ENCODE measurements at regions not wholly inside any gene's neighbourhood (a gene's known extent, or its start where the extent isn't known, plus 50 kb on each side); places are given as distances from the start of the nearest gene placed in this dataset.
A peak's percentile ranks its signal among the peaks of the same experiment; 100 is the strongest.

DNA sequence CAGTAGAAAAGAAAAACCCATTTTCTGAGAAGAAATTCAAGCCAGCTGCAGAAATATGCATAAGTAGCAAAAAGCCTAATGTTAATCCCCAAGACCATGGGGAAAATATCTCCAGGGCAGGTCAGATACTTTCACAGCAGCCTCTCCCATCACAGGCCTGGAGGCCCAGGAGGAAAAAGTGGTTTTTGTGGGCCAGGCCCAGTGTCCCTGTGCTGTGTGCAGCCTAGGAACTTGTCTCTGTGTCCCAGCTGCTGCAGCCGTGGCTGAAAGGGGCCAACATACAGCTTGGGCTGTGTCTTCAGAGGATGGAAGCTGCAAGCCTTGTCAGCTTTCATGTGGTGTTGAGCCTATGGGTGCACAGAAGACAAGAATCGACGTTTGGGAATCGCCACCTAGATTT, 581.0 kb downstream of the C4orf33 start:
- DNase-seq (ENCODE audit: low read depth, low spot score): no peak

DNA sequence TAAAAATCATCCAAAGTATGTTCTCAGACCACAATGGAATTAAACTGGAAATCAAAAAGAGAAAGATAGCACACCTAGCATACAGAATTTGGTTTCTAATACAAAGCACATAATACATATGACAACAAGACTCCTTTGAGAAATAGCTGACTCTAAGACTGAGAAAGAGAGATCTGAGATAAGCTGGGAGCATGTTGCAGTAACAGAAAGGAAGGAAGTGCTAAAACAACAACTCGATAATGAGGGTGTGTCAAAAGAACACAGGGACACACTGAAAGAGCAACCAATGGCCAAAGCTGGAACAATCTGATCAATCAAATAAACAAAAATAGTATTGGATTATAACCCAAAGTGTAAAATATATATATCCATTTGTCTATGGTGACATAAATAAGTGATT, 586.6 kb downstream of the C4orf33 start:
- no peak for DNase-seq (ENCODE audit: low read depth, low spot score)

DNA sequence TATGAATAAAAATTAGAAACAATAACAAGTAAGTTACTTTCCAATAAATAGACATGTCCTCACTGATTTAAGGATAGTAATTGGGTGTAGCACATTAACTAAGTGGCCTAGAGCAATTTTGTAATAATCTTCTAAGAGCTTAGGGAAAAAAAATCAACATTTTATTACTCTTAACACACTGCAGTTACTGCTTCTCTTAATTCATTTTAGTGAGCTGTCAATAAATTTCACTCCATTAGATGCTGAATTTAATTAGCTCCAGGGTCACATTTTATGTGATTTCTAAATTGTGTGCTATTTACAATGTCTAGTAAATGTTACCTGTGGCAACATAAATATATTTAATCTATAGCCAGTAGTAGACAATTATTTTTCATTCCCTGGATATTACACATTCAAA, 612.0 kb downstream of the C4orf33 start:
- no peak for DNase-seq (ENCODE audit: low read depth, low spot score)

DNA sequence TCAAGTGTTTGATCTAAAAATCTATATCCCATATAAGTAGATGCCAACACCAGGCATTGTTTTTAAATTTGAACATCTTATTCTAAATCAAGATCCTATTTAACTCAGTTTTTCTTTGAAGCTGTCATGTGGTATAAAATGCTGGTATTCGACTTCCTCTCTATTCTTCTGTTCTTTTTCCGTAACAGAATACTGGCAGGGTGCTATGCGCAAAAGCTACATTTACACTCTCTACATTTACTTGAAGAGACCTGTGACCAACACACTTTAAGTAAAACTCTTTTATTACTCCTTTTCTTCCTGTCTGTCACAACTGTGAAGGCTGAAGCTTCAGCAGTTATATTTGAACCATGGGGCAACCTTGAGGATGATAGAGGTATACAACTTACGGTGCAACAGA, 612.8 kb downstream of the C4orf33 start:
- no peak for DNase-seq (ENCODE audit: low read depth, low spot score)

DNA sequence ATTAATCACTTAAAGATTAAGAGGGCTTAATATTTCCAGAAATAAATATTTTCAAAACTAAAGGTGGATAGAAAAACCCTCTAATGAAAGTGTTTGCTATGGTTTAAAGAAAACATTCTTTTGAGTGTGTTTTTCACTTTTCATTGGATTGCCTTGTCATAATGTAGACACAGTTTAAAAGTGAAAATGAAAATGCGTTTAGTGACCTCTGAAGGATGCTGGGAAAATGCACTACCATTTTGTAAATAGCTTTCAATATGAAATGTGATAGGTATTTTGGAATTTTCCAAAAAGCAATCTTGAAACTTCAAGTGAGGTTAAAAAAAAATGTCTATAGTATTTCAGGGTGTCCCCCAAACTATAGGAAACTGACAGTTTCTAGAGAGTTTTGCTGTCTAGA, 642.2 kb downstream of the C4orf33 start:
- no peak for DNase-seq (ENCODE audit: low read depth, low spot score)

DNA sequence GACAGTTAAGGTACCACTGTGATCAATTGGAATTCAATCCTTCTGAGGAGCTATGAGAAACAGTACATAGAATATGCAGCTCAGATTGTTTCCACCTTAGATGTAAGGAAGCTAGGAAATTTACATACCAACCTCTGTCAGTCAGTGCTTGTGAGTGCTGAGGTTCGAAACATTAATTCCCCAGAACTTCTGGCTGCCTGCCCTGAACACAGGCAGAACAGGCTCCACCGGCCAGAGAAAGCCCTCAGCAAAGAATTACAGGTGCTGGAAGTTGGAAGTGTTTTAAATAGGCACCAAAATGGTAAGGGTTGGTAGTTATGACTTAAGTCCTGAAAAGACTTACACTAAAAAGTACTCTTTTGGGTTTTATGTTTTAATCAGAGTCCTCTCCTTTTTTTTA, 651.8 kb downstream of the C4orf33 start:
- DNase-seq (ENCODE audit: low read depth, low spot score): peak; percentile 3

DNA sequence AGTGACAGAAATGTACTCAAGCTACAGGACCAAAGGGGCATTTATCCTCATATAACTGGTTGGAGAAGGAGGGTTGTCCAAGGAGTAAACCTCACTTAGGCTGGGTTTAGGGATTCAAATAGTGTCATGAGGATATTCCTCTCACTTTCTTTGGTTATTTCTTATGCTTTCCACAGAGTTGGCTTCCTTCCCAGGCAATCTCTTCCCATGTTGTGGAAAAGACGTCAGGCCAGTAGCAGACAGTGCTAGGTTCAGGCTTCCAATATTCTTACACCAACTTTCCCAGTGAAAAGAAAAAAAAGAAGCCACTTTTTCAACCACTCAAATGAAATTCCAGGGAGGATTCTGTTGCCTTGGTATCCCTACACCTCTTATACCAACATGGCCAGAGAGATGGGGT, 653.0 kb downstream of the C4orf33 start:
- DNase-seq (ENCODE audit: low read depth, low spot score): no peak

DNA sequence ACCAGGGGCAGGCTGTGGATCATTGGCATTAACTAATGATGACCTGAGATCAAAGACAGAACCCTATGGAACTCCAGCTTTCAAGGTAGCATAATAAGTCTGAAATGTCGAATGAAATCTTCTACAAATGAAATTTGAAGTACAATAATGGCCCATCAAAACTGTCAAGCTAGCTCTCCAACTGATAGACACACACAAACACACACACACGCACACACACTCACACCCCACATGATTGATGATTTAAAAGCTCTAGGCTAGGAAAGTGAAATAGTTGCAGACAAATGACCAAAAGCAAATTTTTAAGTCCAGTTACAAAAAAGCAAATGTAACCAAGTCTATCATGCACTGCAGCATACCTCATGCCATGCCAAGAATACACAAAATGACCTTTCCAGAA, 655.7 kb downstream of the C4orf33 start:
- no peak for DNase-seq (ENCODE audit: low read depth, low spot score)

DNA sequence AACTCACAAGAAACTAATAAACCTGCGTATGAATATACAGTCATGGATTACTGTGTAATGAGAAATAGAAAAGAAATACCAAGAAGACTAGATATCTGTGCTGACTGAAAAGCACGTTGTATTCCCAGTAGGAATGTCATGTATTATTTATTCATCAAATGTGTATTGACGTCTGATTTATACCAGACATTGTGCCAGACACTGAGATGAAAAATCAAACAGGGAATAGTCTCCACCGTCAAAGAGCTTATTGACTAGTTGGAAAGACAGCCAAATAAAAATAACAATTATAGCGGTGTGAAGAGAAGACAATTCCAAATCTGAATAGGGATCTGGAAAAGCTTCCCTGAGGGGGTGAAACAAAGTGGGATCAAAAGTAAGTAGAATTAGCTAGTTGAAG, 687.6 kb downstream of the C4orf33 start:
- DNase-seq (ENCODE audit: low read depth, low spot score): no peak

DNA sequence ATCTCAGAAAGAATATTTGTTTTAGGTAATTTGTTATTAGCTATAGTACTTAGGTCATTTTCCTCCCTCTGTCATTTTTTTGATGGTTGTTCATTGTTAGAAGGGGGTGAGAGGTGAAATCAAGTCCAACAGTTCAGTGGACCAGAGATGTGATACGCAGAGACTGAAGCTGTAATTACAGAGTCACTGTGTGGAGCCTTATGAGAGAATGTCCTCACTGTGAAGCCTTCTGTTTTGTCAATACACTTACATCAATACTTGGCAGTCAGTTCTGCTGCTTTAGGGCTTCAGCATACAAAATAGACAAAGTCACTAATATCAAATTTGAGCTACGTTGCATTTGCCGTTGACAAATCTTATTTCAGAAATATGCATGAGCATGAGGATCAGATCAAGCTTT, 692.5 kb downstream of the C4orf33 start:
- no peak for DNase-seq (ENCODE audit: low read depth, low spot score)

DNA sequence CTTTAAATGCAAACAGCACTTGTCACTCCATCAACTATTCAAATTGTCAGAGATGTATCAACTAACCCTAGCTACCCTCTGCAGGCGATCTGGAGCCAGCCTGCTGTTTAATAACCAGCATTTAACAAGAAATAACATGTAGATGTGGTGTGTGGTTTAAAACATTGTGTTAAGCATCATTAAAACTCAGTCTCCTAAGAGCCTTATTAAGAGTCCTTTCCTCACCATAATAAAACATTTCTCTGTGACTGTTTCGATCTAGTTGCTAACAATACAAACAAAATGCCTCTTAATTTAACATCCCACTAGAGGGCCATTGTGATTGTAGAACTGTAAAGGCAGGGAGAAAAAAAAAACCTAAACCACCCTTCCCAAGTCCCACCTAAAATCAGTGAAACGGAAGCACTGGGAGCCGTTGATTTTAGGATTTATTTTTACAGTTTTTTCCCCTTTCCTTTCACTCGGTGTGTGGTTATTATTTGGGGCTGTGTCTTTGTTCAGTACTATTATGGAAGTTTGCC, 708.6 kb downstream of the C4orf33 start:
- DNase-seq (ENCODE audit: low read depth, low spot score): no peak

DNA sequence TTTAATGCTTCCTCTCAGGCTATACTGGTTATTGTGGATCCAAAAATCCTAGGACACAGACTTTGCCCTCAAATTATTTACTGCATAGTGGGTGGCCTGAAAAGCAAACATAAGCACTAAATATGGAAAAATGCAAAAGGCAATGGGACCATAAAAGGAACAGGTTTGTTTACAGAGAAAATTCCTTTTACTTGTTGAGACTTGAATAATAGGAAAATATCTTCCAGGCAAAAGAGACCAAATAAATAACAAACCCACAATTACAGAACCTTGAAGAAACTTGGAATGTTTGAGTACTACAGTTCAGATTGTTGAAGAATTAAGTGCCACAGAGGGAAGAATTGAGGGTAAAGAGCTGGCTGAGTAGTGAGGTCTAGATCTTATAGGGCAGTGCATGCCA, 711.0 kb downstream of the C4orf33 start:
- no peak for DNase-seq (ENCODE audit: low read depth, low spot score)

DNA sequence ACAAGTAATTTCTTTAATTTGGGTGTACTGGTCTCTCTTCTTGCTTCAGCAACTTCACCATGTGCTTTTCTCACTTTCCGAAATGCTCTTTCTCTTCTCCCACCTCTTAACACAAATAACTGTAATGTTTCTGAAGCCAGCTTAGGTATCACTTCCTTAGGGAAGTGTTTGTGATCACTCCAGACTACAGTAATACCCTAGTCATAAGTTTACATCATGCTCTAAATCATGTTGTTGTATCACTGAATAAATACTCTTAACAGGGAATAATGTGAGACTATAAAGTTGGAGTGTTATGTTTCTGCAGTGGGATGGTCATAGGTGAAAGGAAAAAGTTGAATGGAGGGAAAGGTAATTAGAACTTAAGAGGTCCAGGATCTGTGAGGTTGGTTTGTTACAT, 712.3 kb downstream of the C4orf33 start:
- DNase-seq (ENCODE audit: low read depth, low spot score): no peak

DNA sequence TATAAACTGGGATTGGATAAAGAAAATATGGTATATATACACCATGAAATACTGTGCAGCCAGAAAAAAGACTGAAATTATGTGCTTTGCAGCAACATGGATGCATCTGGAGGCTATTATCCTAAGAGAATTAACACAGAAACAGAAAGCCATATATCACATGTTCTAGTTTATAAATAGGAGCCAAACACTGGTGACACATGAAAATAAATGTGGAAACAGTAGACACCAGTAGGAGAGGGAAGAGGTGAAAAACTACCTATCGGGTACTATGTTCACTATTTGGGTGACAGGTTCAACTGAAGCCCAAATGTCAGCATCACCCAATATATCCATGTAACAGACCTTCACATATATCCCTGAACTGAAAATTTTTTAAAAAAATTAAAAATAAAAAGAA, 725.1 kb downstream of the C4orf33 start:
- DNase-seq (ENCODE audit: low read depth, low spot score): no peak

DNA sequence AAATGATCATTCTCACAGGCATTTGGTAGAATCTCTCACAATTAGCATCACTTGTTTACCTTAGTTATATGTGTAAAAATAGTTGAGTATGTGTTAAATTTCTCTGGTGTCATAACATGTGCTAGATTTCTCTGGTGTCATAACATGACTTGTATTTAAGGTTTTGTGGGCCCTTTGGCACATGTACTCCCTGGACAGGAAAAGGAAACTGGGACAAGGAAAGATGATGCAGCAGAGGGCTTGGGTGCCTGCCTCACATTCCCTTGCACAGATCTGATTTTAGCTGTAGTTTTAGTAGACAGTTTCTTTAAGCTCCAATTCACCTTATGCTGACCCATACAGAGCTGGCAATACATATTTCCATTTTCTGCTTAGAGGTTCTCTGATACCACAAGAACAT, 726.0 kb downstream of the C4orf33 start:
- no peak for DNase-seq (ENCODE audit: low read depth, low spot score)

DNA sequence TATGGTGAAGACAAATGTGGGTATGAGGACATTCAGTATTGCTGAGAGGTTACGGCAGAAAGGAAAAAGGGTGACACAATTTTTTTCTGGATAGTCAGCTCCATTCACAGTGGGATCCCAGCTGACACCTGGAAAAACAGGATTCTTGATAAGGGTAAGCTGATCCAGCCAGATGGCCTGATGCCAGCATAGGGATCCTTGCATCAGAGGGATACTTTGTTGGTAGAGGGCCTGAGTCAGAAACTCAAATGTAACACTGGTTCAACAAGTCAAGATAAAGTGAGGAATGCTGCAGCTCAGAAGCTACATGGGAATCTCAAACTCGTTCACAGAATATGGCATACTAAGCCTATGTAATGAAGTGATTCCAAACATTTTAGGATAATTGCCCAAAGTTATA, 726.7 kb downstream of the C4orf33 start:
- peak; percentile 47 for DNase-seq (ENCODE audit: low read depth, low spot score)

DNA sequence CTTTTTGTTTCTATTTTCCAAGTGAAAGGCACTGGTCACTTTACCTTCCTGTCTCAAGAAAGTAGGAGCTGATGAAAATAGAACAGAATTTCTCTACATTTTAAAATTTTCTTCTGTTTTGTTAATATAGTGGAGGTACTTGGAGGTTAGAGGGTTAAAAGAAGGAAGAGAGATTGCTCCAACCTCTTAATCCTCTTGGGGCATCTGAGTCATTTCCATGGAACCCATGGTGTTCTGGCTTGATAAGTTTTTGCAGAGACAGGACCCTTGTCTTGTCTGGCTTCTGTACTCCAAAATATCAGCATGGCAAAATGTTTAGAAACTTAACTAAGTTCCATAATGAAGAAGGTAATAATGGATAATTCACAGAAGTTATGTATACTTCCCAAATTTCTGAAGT, 727.2 kb downstream of the C4orf33 start:
- DNase-seq (ENCODE audit: low read depth, low spot score): peak; percentile 10

DNA sequence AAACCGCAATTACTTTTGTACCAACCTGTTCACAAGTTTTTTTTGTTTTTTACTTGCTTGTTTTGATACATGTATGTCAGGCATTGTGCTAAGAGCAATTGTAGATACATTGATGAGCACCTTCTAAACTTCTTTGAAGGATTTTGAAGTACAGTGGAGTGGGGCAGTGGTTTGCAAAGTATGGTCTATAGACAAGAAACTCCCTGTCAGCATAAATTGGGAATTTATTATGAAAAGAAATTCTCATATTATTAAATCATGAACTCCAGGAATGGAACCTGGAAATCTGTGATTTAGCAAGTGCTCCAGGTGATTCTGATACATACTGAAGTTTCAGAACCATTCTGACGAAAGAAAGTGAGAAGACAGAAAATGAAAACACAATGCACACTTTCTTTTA, 733.4 kb downstream of the C4orf33 start:
- no peak for DNase-seq (ENCODE audit: low read depth, low spot score)

DNA sequence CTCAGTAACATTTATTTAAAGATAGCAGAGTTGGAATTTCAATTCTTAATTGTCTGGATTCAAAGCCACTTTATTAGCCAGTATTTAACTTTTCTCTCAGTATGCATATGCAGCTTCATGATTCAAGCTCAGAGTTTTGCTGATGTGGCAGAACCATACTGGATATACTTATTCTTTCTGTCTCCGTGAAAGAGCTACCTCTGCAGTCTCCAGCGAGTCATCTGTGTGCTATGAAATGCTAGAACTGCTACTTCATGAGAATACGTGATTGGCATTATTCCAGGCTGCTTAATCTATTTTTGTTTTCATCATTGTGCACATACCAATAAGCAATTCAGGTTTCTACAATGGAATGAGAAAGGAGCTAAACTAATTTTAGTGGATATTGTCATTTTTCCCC, 743.7 kb downstream of the C4orf33 start:
- DNase-seq (ENCODE audit: low read depth, low spot score): no peak

DNA sequence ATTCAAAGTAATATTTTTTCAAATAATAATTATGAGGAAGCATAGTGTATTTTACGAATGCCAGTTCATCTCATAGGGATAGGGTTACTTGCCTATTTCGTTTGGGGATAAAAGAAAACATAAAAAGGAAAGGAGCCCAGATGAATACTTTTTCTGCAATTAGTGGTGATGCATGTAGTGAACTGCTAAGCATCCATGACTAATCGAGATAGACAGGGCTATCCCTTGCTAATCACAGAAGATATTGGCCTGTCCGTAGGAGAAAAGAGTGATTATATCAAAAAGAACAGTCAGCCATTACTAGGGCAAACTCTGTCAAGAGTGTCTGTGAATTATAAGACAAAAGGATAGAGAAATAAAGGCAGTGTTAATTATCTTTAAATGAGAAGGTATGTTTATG, 746.1 kb downstream of the C4orf33 start:
- no peak for DNase-seq (ENCODE audit: low read depth, low spot score)

DNA sequence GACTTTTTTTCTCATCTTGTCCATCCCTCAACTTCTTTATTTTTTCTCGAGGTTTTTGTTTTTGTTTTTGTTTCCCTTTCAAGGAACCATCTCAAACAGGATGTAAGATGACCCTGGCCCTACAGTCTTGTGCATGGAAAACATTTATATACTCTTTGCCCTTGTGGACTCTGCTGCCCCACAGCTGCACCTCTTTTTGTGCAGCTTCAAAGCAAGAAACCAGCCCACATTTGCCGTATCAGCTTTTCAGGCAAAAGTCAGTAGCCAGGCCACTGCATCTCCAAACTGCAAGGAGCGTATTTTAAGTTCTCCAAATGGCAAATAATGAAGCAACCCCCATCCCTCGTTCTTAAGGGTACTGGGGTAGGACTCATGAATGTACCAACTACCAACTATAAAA, 756.5 kb downstream of the C4orf33 start:
- no peak for DNase-seq (ENCODE audit: low read depth, low spot score)

DNA sequence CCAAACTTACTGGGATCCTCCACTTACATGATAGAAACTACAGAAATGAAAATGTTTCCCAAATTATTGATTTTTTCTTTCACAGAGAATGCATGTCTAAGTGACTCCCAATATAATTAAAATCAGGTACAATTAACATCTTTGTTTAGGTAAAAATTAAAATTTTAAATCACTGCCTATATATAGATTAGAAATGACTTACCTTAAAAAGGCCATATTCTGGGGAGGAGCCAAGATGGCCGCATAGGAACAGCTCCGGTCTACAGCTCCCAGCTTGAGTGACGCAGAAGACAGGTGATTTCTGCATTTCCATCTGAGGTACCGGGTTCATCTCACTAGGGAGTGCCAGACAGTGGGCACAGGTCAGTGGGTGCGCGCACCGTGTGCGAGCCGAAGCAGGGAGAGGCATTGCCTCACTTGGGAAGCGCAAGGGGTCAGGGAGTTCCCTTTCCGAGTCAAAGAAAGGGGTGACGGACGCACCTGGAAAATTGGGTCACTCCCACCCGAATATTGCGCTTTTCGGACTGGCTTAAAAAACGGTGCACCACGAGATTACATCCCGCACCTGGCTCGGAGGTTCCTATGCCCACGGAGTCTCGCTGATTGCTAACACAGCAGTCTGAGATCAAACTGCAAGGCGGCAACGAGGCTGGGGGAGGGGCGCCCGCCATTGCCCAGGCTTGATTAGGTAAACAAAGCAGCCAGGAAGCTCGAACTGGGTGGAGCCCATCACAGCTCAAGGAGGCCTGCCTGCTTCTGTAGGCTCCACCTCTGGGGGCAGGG, 757.9 kb downstream of the C4orf33 start:
- DNase-seq (ENCODE audit: low read depth, low spot score): peak; percentile 8

DNA sequence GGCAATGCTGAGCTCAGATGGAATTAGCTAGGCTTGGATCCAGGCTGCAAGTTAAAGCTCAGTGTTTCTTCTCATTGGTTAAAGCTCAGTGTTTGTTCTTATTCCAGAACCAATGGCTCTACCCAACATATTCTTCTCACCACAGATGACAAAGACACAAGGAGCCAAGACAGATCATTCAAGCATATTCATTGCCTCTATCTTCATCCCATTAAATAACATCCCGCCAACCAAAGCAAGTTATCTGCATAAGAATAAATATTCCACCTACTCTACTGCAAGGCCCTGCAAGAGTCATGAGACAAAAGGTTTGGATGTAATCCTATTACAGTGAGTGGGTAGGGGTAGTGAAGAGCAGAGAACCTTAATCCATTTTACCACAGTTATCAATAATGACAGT, 766.5 kb downstream of the C4orf33 start:
- DNase-seq (ENCODE audit: low read depth, low spot score): no peak

DNA sequence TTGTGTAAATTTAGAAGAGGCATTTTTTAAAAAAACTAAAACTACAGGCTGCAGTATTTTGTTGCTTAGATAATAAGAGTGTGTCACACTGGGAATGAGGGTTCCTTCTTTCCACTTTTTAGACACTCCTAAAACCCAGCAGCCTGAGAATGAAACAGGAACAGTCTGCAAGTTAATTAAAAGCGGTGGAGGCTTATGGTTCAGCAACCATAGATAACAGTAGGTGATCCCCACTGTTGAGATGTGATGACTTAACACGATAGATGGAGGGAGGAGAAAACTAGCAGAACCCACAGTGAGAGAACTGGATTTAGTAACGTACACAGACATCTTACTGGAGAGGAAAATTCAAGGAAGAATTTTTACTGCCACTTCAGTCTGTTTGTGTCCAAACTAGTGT, 767.3 kb downstream of the C4orf33 start:
- DNase-seq (ENCODE audit: low read depth, low spot score): no peak

Data from ELF-1 (cell line).